SK-N-SH (cell line): ENCODE measurements at regions not wholly inside any gene's neighbourhood (a gene's known extent, or its start where the extent isn't known, plus 50 kb on each side); places are given as distances from the start of the nearest gene placed in this dataset.
A peak's percentile ranks its signal among the peaks of the same experiment; 100 is the strongest.

Experiments used
- CTCF ChIA-PET: fragments of 300-600, 350-600 bp; formaldehyde crosslinking; extraction: SDS; loops from one replicate; lab custom pipeline; 2021; lab: Yijun Ruan, JAX
- POLR2A ChIA-PET: fragments of 350-600 bp; sonication (Branson Sonifier 250); formaldehyde crosslinking; extraction: SDS; loops from one replicate; lab custom pipeline; 2020; ENCODE audit warnings: antibody characterized with exemption, inconsistent platforms; lab: Yijun Ruan, JAX
- DNase-seq: peaks from one replicate; pipeline ENCODE4 v3.0.0; 2012
- H2AFZ ChIP-seq: fragments of 200-600 bp; sonication (generic); 2 replicates; pipeline ENCODE4 v1.8.1; 2016; ENCODE audit warnings: antibody characterized with exemption, mild to moderate bottlenecking, low read depth
- H3F3A ChIP-seq: fragments of 200-600 bp; sonication (generic); replicated peaks from 2 replicates; pipeline ENCODE3; 2016; ENCODE audit warnings: antibody characterized with exemption, mild to moderate bottlenecking; ENCODE audit not compliant: insufficient read depth
- H3K27ac ChIP-seq, 2 experiments: fragments of 200-500 bp in 1 of 2; fragments of 200-600 bp in 1 of 2; sonication (Bioruptor generic) in 1 of 2; sonication (generic), shearing (Covaris generic) in 1 of 2; 2 replicates each; pipeline versions ENCODE4 v1.5.1 to v1.6.1; 2014 to 2016; ENCODE audit warnings: low read depth in 2 of 2, inconsistent platforms in 1 of 2, low read length in 1 of 2, mild to moderate bottlenecking in 1 of 2, mixed read lengths in 1 of 2
- H3K27me3 ChIP-seq: fragments of 200-600 bp; sonication (generic), shearing (Covaris generic); 2 replicates; pipeline ENCODE4 v1.6.1; 2016; ENCODE audit warnings: mixed run types; ENCODE audit not compliant: insufficient read depth
- H3K36me3 ChIP-seq, 2 experiments: fragments of 200-500 bp in 1 of 2; fragments of 200-600 bp in 1 of 2; sonication (Bioruptor generic) in 1 of 2; sonication (generic) in 1 of 2; replicated peaks in 1 of 2; 2 replicates each; pipeline versions ENCODE3 to v1.5.1; 2014 to 2016; ENCODE audit warnings: low read length in 1 of 2, mild to moderate bottlenecking in 1 of 2; ENCODE audit not compliant: insufficient read depth in 2 of 2, control insufficient read depth in 1 of 2
- H3K4me1 ChIP-seq, 2 experiments: fragments of 200-500 bp in 1 of 2; fragments of 200-600 bp in 1 of 2; sonication (Bioruptor generic) in 1 of 2; sonication (generic), shearing (Covaris generic) in 1 of 2; 2 replicates each; pipeline versions ENCODE4 v1.5.1 to v1.6.1; 2014 to 2016; ENCODE audit warnings: low read depth in 1 of 2, low read length in 1 of 2, mixed run types in 1 of 2; ENCODE audit not compliant: insufficient read depth in 2 of 2, control insufficient read depth in 1 of 2
- H3K4me2 ChIP-seq: fragments of 200-600 bp; sonication (generic), shearing (Covaris generic); 2 replicates; pipeline ENCODE4 v1.6.1; 2017; ENCODE audit warnings: mixed run types
- H3K4me3 ChIP-seq, 2 experiments: fragments of 200-500 bp in 1 of 2; fragments of 200-600 bp in 1 of 2; sonication (Bioruptor generic) in 1 of 2; sonication (generic), shearing (Covaris generic) in 1 of 2; 2 replicates each; pipeline versions ENCODE4 v1.5.1 to v1.8.1; 2014 to 2016; ENCODE audit warnings: low read depth in 2 of 2, inconsistent platforms in 1 of 2, low read length in 1 of 2, mild to moderate bottlenecking in 1 of 2, mixed read lengths in 1 of 2, moderate library complexity in 1 of 2
- H3K79me2 ChIP-seq: fragments of 200-600 bp; sonication (generic); 2 replicates; pipeline ENCODE4 v1.8.1; 2017; ENCODE audit warnings: mild to moderate bottlenecking; ENCODE audit not compliant: insufficient read depth
- H3K9ac ChIP-seq: fragments of 200-600 bp; sonication (generic); 2 replicates; pipeline ENCODE4 v1.6.1; 2017; ENCODE audit warnings: mixed run types
- H3K9me2 ChIP-seq: fragments of 200-600 bp; sonication (generic); 2 replicates; pipeline ENCODE4 v1.6.1; 2017; ENCODE audit warnings: mixed run types
- H3K9me3 ChIP-seq: fragments of 200-600 bp; sonication (generic); 2 replicates; pipeline ENCODE4 v1.6.1; 2017; ENCODE audit warnings: mixed run types, mild to moderate bottlenecking, moderate library complexity
- H4K20me1 ChIP-seq: fragments of 200-600 bp; sonication (generic); 2 replicates; pipeline ENCODE4 v1.6.1; 2017; ENCODE audit warnings: mild to moderate bottlenecking, mixed run types; ENCODE audit not compliant: insufficient read depth
- CTCF ChIP-seq: fragments of 200-600 bp; sonication (generic); IDR thresholded peaks from 2 replicates; pipeline ENCODE4 v1.6.1; 2017; ENCODE audit warnings: antibody characterized with exemption, mild to moderate bottlenecking, moderate library complexity
- EP300 ChIP-seq, 2 experiments: IDR thresholded peaks; 2 replicates each; pipeline versions ENCODE4 v1.4.0 to v1.6.1; 2012; ENCODE audit warnings: borderline replicate concordance in 1 of 2, low read depth in 1 of 2, low read length in 1 of 2
- EZH2phosphoT487 ChIP-seq: fragments of 200-600 bp; sonication (generic); IDR thresholded peaks from 2 replicates; pipeline ENCODE4 v1.6.1; 2017; ENCODE audit warnings: low read depth, mixed run types, mild to moderate bottlenecking, antibody characterized with exemption, moderate library complexity, borderline replicate concordance
- FOSL2 ChIP-seq: IDR thresholded peaks from 2 replicates; pipeline ENCODE4 v1.4.0; 2012; ENCODE audit warnings: low read depth, mild to moderate bottlenecking, moderate library complexity, borderline replicate concordance
- FOXJ3 ChIP-seq: sonication (generic); formaldehyde crosslinking; IDR thresholded peaks from 2 replicates; pipeline ENCODE4 v1.5.1; 2020; ENCODE audit warnings: mild to moderate bottlenecking, missing genetic modification reagents
- GABPA ChIP-seq: IDR thresholded peaks from 2 replicates; pipeline ENCODE4 v1.4.0; 2012; ENCODE audit warnings: low read depth, mild to moderate bottlenecking
- GATA2 ChIP-seq: sonication (generic); formaldehyde crosslinking; IDR thresholded peaks from 2 replicates; pipeline ENCODE4 v1.5.0; 2020; ENCODE audit warnings: mild to moderate bottlenecking, missing genetic modification reagents
- IRF3 ChIP-seq: fragments of 150-350 bp; IDR thresholded peaks from 2 replicates; pipeline ENCODE4 v1.6.1; 2016; ENCODE audit warnings: mild to moderate bottlenecking, low read depth, low read length
- JUND ChIP-seq: IDR thresholded peaks from 2 replicates; pipeline ENCODE4 v1.4.0; 2012
- PBX3 ChIP-seq: IDR thresholded peaks from 2 replicates; pipeline ENCODE4; 2012
- POLR2AphosphoS5 ChIP-seq: IDR thresholded peaks from 2 replicates; pipeline ENCODE4 v1.6.1; 2012; ENCODE audit warnings: low read depth, low read length
- RAD21 ChIP-seq: IDR thresholded peaks from 2 replicates; pipeline ENCODE4 v1.6.1; 2012; ENCODE audit warnings: mild to moderate bottlenecking, low read length
- RCOR1 ChIP-seq: fragments of 150-350 bp; IDR thresholded peaks from 2 replicates; pipeline ENCODE4 v1.6.1; 2017; ENCODE audit warnings: antibody characterized with exemption, low read length
- RFX5 ChIP-seq: IDR thresholded peaks from 2 replicates; pipeline ENCODE4 v1.6.1; 2012; ENCODE audit warnings: mild to moderate bottlenecking, improper control_type of control experiment, low read length
- SIN3A ChIP-seq: IDR thresholded peaks from 2 replicates; pipeline ENCODE4 v1.6.1; 2012; ENCODE audit warnings: low read depth, mild to moderate bottlenecking, low read length, moderate library complexity, borderline replicate concordance
- SMC3 ChIP-seq: IDR thresholded peaks from 2 replicates; pipeline ENCODE4 v1.6.1; 2012; ENCODE audit warnings: low read depth, low read length, improper control_type of control experiment
- TCF12 ChIP-seq: IDR thresholded peaks from 2 replicates; pipeline ENCODE4 v1.4.0; 2012
- TEAD4 ChIP-seq: IDR thresholded peaks from 2 replicates; pipeline ENCODE4 v1.4.0; 2012; ENCODE audit warnings: mild to moderate bottlenecking, borderline replicate concordance; ENCODE audit not compliant: insufficient read depth
- YY1 ChIP-seq: IDR thresholded peaks from 2 replicates; pipeline ENCODE4 v1.4.0; 2012; ENCODE audit warnings: low read depth, mild to moderate bottlenecking
- ZBTB33 ChIP-seq: IDR thresholded peaks from 2 replicates; pipeline ENCODE4 v1.4.0; 2012; ENCODE audit warnings: low read depth, borderline replicate concordance
- WGBS: methylation state at CpG from one replicate; pipeline ENCODE4 v1.1.6; 2017; ENCODE audit warnings: low lambda C conversion rate; 5-methylcytosine and 5-hydroxymethylcytosine counted together

GRCh38 chr7:136369225-136369624 is 392.1 kb upstream of the MTPN start:
- no peaks in the 10 kb centered on the region for H3K9me2 ChIP-seq
- H3K9me3 ChIP-seq, result peaks cover 13% of the 10 kb centered on the region; the same call in 1 of the 2 replicates
- no peaks in the 10 kb centered on the region for H4K20me1 ChIP-seq
- WGBS, result 24% methylated on average over 2 of the region's 2 CpGs
- no peak for TF ChIP-seq CTCF
- no peak for TF ChIP-seq GATA2 (CRISPR knock-in tag)
- TF ChIP-seq POLR2AphosphoS5, result no peak
- no peak for TF ChIP-seq SIN3A
- TF ChIP-seq EZH2phosphoT487, result no peak
- no peak for TF ChIP-seq RAD21
- no peak for TF ChIP-seq RFX5
- TF ChIP-seq YY1, result no peak
- TF ChIP-seq IRF3, result no peak
- H3K4me1 ChIP-seq, result no peaks in the 10 kb centered on the region
- no peaks in the 10 kb centered on the region for H3K36me3 ChIP-seq
- H2AFZ ChIP-seq, result no peak overlapping the region
- no peak overlapping the region for H3K4me2 ChIP-seq
- H3F3A ChIP-seq, result no peaks in the 10 kb centered on the region
- CTCF ChIA-PET, result interaction anchor here (1.8 kb wide), 1 partner anchor 15 kb away, joined by 5 read pairs; no protein-coding TSS in a partner anchor
- H3K27ac ChIP-seq, result no peak overlapping the region
- H3K27me3 ChIP-seq, result no peaks in the 10 kb centered on the region
- no peak overlapping the region for H3K9ac ChIP-seq
- POLR2A ChIA-PET, result no interaction called here
- H3K79me2 ChIP-seq, result no peaks in the 10 kb centered on the region
- 0 out of 4 replicates have a peak overlapping the region, but pooled peaks of 1 of the 2 experiments have one; percentile 27 for H3K4me3 ChIP-seq
- no peak for DNase-seq

- no peak for TF ChIP-seq SMC3
- no peak for TF ChIP-seq GABPA
- no peak for TF ChIP-seq FOSL2
- TF ChIP-seq FOXJ3 (CRISPR knock-in tag), result no peak
- TF ChIP-seq PBX3, result no peak
- TF ChIP-seq JUND, result no peak
- no peak for TF ChIP-seq GATA2 (CRISPR knock-in tag)
- TF ChIP-seq RAD21, result no peak
- TF ChIP-seq EP300 (IDR thresholded peaks at IDR 0.05; ENCODE audit: borderline replicate concordance in 1 of 2, low read depth in 1 of 2, low read length in 1 of 2), result no peak
- TF ChIP-seq TEAD4, result no peak
- no peak for TF ChIP-seq RCOR1
- no peak for TF ChIP-seq TCF12
- TF ChIP-seq EZH2phosphoT487, result no peak
- no peak for TF ChIP-seq ZBTB33
- Histone ChIP-seq H3K27ac (no peak overlapping the region), H3K27me3 (no peaks in the 10 kb centered on the region), H3K4me1 (no peaks in the 10 kb centered on the region), H3F3A (no peaks in the 10 kb centered on the region), H2AFZ (no peak overlapping the region), H4K20me1 (no peaks in the 10 kb centered on the region), H3K4me3 (no peak overlapping the region), H3K4me2 (no peak overlapping the region), H3K9ac (no peak overlapping the region), H3K9me2 (no peaks in the 10 kb centered on the region), H3K36me3 (peaks cover 0 to 6% of the 10 kb centered on the region in 2 experiments), H3K9me3 (peaks cover 15% of the 10 kb centered on the region; the same call in 1 of the 2 replicates), H3K79me2 (no peaks in the 10 kb centered on the region)
- ChIA-PET POLR2A (no interaction called here), CTCF (no interaction called here)
- DNase-seq, result no peak
- WGBS, result 18% methylated on average over 5 of the region's 5 CpGs
Measured at GRCh38 chr7:136359333-136359903, 382.3 kb upstream of the MTPN start.
